ENCODE measurements at regions not wholly inside any gene's neighbourhood (a gene's known extent, or its start where the extent isn't known, plus 50 kb on each side); places are given as distances from the start of the nearest gene placed in this dataset.
A peak's percentile ranks its signal among the peaks of the same experiment; 100 is the strongest.

GRCh38 chr5:89097103-89097502, 214.1 kb upstream of the MEF2C start:
- no peak for DNase-seq (ENCODE audit: low read depth)

- no peak for DNase-seq (ENCODE audit: low read depth)
These were observed 212.4 kb upstream of the MEF2C start for GRCh38 chr5:89095341-89095740.

- DNase-seq (ENCODE audit: low read depth): no peak
These were observed 207.1 kb upstream of the MEF2C start for GRCh38 chr5:89090037-89090436.

GRCh38 chr5:89087551-89088318, 204.8 kb upstream of the MEF2C start:
- no peak for DNase-seq (ENCODE audit: low read depth)

- no peak for DNase-seq (ENCODE audit: low read depth)
These were observed 204.1 kb upstream of the MEF2C start for GRCh38 chr5:89087128-89087527.

- no peak for DNase-seq (ENCODE audit: low read depth)
These were observed 203.6 kb upstream of the MEF2C start for GRCh38 chr5:89086390-89087086.

- DNase-seq (ENCODE audit: low read depth): no peak
These were observed 200.8 kb upstream of the MEF2C start for GRCh38 chr5:89083791-89084190.

GRCh38 chr5:89081360-89081759, 198.4 kb upstream of the MEF2C start:
- no peak for DNase-seq (ENCODE audit: low read depth)

GRCh38 chr5:89080467-89081116, 197.6 kb upstream of the MEF2C start:
- DNase-seq (ENCODE audit: low read depth): no peak

GRCh38 chr5:89072842-89073672, 190.1 kb upstream of the MEF2C start:
- DNase-seq (ENCODE audit: low read depth): no peak

- no peak for DNase-seq (ENCODE audit: low read depth)
These were observed 189.0 kb upstream of the MEF2C start for GRCh38 chr5:89071941-89072331.

- DNase-seq (ENCODE audit: low read depth): no peak
These were observed 188.3 kb upstream of the MEF2C start for GRCh38 chr5:89071101-89071940.

- no peak for DNase-seq (ENCODE audit: low read depth)
These were observed 186.6 kb upstream of the MEF2C start for GRCh38 chr5:89069591-89069990.

GRCh38 chr5:89067362-89067761, 184.4 kb upstream of the MEF2C start:
- DNase-seq (ENCODE audit: low read depth): no peak

- no peak for DNase-seq (ENCODE audit: low read depth)
These were observed 182.9 kb upstream of the MEF2C start for GRCh38 chr5:89065919-89066318.

- DNase-seq (ENCODE audit: low read depth): no peak
These were observed 181.8 kb upstream of the MEF2C start for GRCh38 chr5:89064736-89065135.

- peak; percentile 10 for DNase-seq (ENCODE audit: low read depth)
These were observed 181.1 kb upstream of the MEF2C start for GRCh38 chr5:89064054-89064453.

- no peak for DNase-seq (ENCODE audit: low read depth)
These were observed 177.8 kb upstream of the MEF2C start for GRCh38 chr5:89060768-89061167.

- no peak for DNase-seq (ENCODE audit: low read depth)
These were observed 176.3 kb upstream of the MEF2C start for GRCh38 chr5:89059274-89059673.

GRCh38 chr5:89055695-89056085, 172.7 kb upstream of the MEF2C start:
- no peak for DNase-seq (ENCODE audit: low read depth)

All from HT1080 (cell line).